Stimulated activated CD4-positive, alpha-beta T cell treated with anti-CD3 and anti-CD28 coated beads, Interleukin-2, amount 100 ng/mL, for 24 hours (primary cell): ENCODE measurements at regions not wholly inside any gene's neighbourhood (a gene's known extent, or its start where the extent isn't known, plus 50 kb on each side); places are given as distances from the start of the nearest gene placed in this dataset.
"Not testable (repeated sequence)": the region's sequence is repeated elsewhere in the genome, so short reads cannot be mapped to it uniquely, and the experiment has no call there.

ENCODE experiments used
- DNase-seq, 2 donors: peaks; one replicate each; pipeline ENCODE4 v3.0.0-alpha.2; 2020

- DNase-seq, result not testable (repeated sequence)
These were observed 83.6 kb upstream of the CRYM start for GRCh38 chr16:21361612-21362227.

DNA sequence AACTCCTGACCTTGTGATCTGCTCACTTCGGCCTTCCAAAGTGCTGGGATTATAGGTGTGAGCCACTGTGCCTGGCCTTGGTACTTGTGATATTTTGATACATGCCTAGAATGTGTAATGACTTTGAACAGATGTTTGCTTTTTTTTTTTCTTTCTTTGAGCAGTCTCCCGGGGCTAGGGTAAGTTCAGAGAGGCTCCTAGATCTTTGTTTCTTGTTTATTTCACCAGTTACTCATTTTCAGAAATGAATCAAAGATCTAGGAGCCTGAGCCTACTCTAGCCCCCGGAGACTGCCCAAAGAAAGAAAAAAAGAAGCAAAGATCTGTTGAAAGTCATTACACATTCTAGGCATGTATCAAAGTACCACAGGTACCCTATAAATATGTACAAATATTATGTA is 83.0 kb upstream of the CRYM start:
- DNase-seq, result not testable (repeated sequence)

DNA sequence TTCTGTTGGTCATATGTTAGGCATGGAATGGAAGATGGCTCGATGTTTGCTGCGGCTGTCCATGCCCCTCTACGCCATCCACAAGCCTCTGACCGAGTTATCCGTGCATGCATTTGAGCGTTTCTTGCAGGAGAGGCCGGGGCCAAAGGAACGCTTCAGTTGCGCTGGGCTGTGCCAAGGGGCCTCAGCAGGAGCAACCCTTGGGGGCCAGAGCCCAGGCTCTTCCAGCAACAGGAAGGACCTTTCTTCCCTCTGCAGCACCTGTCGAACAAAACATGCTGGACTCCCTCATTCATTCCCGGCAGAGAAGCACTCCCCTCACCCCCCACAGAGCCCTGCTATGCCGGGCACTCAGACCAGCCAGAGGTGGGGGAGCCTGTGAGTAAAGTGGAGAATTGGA is 81.4 kb upstream of the CRYM start:
- DNase-seq, result not testable (repeated sequence)

DNA sequence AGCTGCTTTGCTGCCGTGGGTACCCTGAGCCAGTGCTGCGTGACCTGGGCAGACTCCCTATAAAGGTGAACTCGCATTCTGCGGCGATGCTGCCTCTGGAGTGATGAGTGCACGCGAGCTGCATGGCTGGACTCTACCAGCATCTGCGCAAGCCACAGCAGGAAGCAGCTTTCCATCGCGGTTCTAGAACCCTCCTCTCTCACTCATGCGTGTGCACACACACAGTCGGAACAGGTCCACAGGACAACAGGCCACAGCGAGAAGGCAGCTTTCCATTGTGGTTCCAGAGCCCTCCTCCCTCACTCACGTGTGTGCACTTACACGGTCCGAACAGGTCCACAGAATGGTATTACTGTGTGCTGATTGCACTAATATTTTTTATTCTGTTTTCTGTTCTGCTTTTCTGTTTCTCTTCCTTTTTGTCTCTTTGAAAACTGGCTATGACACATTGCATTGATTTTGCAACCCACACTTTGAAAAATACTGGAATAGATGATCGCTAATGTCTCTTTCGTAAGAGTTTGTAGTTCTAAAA is 80.2 kb upstream of the CRYM start:
- DNase-seq, result not testable (repeated sequence)

DNA sequence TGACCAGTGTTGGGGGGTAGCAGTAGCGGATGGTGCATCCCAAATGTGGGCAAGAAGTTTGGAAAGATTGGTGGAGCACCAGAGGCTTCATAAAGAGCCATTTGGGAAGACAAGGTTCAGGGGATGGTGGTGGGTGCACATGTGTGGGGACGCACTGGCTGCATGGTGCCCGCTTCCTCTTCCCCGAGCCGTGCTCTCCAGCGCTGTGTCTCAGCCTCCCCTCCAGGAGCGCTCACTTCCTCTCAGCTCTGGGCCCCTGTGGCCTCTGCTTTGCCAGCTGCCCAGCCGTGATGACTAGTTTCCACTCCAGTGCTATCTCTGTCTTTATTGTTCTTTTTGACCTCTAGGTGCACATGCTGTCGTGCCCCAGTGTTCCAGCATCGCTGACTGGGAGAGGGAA is 78.2 kb upstream of the CRYM start:
- not testable (repeated sequence) for DNase-seq

DNA sequence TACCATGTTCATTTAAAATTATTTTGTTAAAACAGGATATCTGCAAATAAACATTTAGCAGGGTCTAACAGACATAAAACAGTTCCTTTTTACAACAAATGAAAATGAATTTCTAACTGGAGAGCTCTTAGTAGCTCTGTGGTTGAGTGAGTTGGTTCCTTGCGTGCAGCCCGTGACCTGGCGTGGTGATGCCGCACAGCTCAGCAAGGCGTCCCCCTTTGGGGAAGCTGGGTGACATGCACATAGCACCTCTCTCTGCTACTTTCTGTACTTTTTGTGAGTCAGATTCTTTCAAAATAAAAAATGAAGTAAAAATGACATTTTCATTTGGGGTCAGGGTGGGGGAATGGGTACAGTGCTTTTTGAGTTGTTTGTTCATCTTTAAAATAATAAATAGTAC is 73.3 kb upstream of the CRYM start:
- not testable (repeated sequence) for DNase-seq

- DNase-seq, result not testable (repeated sequence)
These were observed 72.8 kb upstream of the CRYM start for GRCh38 chr16:21350851-21351250.

DNA sequence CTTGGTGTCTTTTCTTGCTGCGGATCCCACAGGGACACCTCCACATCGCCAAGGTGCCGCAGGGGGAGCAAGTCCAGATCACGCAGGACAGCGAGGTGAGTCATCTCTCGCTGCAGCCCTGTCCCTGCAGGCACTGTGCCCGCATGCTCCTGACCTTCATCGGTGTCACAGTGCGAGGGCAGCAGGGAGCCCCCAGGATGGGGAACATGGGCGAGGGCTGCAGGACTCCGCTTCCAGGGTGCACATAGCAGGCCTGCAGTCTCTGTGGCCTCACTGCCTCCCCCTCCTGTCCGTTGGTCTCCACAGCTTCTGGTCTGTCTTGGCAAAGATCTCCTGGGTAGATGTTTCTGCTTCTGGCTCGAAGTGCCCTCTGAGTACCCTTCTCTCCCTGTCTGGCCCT is 71.2 kb upstream of the CRYM start:
- DNase-seq, result not testable (repeated sequence)

GRCh38 chr16:21348815-21349214 is 70.7 kb upstream of the CRYM start:
- DNase-seq, result not testable (repeated sequence)

DNA sequence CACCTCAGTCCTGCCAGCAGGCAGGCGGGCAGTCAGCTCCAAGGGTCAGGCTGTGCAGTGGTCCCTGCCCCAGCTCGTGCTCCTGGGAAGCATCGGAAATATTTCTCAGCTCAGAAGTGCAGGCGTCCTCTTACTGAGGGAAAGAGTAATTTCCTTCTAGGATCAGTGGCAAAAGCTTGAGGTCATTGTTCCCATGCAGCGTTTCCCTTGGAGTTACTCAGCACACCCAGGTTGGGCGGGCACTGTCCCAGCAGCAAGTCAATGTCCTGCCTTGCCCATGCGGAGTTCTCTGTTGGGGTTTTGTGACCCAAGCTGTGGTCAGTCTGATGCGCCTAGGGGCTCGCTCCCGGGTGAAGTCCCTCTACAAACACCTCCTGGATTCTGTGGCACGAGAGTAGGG is 69.4 kb upstream of the CRYM start:
- DNase-seq, result not testable (repeated sequence)

DNA sequence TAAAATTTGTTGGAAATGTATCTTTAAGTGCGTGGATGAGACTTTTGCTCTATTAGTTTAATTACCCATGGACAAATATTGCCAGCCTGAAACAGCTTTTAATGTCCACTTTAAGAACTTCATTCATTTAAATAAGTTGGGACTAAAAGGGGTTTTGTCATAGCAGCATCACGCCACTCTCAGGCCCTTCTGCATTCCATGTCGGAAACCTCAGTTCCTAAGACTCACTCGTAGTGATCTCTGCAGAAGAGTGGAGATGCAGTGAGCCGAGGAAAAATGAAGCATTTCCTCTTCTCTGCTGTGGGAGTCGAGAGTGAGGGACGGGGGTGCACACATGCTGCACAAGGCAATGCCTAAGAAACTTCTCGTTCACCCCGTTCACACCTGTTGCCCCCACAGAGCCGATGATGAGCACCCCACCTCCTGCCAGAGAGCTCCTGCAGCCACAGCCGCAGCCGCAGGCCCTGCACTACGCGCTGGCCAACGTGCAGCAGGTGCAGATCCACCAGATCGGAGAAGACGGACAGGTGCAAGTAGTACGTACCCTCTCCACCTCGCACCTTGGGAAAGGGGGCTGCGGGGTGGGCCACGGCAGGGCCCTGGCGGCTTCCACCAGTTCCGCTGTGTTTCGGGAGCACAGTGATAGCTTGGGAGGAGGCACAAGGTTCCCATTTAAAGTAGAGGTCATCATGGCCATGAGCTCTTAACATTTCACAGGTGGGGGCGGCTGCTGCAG is 68.8 kb upstream of the CRYM start:
- not testable (repeated sequence) for DNase-seq

- not testable (repeated sequence) for DNase-seq
These were observed 66.3 kb upstream of the CRYM start for GRCh38 chr16:21344361-21344912.

GRCh38 chr16:21341101-21341500 is 63.0 kb upstream of the CRYM start:
- no peak for DNase-seq

GRCh38 chr16:21339941-21340340 is 61.9 kb upstream of the CRYM start:
- no peak for DNase-seq

DNA sequence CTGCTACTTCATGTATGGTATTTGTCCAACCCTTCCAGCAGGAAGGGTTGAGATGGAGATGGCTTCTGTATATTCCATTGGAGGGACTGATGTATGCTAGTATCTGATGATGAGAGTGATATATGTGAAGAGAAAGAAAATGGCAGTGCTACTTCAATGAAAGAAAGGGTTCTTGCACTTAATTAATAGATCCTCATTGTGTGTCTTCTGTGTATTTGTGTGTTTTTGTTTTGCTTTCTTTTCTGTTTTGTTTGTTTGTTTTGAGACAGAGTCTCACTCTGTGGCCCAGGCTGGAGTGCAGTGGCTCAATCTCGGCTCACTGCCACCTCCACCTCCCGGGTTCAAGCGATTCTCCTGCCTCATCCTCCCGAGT is 61.2 kb upstream of the CRYM start:
- no peak for DNase-seq

DNA sequence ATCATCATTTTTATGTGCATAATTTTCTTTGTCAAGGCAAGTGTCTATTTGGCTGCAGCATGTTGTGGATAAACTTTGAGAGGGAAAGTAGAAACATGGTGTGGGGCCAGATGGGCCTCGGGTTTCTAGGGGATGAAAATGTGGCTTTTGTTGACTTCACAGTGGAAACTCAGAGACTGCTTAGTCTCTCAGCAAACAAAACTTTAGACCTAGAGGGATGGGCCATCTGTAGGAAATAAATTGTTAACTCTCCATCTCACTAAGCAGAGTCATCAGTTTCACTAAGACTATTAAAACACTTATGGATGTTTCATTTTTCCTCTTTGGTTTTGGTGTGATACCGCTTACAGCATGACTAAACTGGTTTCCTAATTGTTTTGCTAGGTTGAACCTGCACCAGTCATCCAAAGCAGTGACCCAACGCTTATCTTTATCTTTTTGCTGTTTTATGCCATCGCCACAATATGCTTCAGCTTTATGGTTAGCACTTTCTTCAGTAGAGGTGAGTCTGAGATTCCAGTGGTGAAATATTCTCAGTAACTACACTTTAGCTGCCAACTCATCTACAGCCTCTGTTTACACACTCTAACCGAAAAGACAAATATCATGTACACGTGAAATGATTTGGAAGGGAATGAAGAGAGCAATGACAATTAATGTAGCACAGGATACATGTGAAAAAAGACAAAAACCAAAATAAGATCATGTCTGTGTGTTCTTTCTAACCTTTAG is 60.6 kb upstream of the CRYM start:
- no peak for DNase-seq

DNA sequence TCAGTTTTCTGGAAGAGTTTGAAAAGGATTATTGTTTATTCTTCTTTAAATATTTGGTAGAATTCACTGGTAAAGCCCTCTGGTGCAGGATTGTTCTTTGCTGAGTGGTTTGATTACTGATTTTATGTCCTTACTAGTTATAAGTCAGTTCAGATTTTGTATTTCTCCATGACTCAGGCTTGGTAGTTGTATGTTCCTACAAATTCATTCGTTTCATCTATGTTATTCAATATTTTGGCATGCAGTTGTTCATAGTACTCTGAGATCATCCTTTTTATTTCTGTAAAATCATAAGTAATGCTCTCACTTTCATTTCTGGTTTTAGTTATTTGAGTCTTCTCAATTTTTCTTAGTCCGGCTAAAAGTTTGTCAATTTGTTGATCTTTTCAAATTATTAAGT is 58.1 kb upstream of the CRYM start:
- DNase-seq, result no peak

- DNase-seq, result not testable (repeated sequence)
These were observed 56.4 kb upstream of the CRYM start for GRCh38 chr16:21334188-21335146.

DNA sequence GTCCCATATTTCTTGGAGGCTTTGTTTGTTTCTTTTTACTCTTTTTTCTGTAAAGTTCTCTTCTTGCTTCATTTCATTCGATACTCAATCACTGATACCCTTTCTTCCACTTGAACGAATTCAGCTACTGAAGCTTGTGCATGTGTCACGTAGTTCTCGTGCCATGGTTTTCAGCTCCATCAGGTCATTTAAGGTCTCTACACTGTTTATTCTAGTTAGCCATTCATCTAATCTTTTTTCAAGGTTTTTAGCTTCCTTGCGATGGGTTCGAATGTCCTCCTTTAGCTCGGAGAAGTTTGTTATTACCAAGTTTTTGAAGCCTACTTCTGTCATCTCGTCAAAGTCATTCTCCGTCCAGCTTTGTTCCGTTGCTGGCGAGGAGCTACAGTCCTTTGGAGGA is 55.6 kb upstream of the CRYM start:
- not testable (repeated sequence) for DNase-seq
